ENCODE measurements at regions not wholly inside any gene's neighbourhood (a gene's known extent, or its start where the extent isn't known, plus 50 kb on each side); places are given as distances from the start of the nearest gene placed in this dataset.
"Not testable (repeated sequence)": the region's sequence is repeated elsewhere in the genome, so short reads cannot be mapped to it uniquely, and the experiment has no call there.

DNA sequence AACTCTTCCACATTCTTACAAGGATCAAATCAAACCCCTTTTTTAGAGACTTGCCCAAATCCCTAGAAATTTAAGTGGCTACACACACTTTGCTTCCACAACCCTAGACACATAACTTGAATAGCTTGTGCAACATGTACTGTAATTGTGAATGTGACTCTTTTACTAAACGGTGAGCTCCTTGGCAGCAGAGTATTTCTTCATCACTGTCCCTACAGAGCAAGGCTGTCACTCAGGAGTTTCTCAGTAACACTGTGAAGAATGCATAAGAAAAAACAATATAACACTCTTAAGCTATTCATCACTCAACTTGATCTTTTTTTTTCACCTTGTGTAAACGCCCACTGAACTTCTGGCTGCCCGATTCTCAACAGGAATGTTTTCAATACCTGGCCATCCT, 53.8 kb upstream of the ADAMTS18 start:
- DNase-seq, result no peak

DNA sequence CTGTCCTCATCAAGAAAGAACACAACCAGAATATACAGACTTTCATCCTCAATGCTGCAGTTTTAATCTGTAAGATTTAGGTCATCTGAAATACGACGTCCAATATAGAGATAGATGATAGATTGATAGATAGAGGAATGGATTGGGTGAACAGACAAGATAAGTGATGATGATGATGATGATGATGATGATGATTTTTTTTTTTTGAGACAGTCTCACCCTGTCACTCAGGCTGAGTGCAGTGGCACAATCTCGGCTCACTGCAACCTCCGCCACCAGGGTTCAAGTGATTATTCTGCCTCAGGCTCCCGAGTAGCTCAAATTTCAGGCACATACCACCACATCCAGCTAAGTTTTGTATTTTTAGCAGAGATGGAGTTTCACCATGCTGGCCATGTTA, 56.3 kb upstream of the ADAMTS18 start:
- no peak for DNase-seq

- no peak for DNase-seq
Measured at GRCh38 chr16:77496934-77497333, 62.1 kb upstream of the ADAMTS18 start.

DNA sequence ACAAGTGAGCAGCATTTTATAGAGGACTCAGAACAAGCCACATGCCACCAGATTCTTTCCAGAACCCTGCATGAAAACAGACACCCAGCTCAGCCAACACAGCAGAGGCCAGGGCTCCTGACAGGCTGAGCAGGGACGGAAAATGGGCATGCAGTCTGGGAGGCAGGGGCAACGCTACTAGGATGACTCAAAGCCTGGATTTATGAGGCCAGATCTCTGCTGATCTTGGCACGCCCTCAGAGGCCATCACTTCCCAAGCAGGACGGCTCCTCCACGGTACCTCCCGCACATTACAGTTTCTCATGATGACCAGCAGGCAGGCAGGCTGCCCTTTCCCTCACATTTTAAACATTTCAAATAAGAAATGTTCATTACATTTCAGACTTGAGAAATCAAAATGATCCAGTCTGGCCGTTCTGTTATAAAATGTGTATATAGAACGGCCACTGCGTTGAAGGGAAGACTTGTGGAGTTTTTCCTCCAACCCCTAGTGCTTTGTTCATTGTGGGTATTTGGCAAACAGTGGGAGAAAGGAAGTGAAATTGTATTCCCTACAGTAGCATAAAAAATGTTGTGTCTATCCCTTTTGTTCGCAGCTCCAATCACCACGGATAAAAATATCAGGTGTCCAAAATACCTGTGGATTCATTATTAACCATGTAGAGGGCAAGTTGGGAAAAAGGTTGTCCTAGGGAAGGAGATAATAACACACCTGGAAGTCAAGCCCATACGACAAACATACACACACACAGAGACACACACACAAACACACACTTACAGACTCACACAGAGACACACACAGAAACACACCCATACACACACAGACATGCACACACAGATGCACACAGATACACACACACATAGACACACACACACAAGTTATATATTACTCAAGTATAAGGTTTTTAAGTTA, 64.8 kb upstream of the ADAMTS18 start:
- DNase-seq, result peak; percentile 27

GRCh38 chr16:77500286-77500598, 65.4 kb upstream of the ADAMTS18 start:
- no peak for DNase-seq

GRCh38 chr16:77500934-77501664, 66.3 kb upstream of the ADAMTS18 start:
- no peak for DNase-seq

DNA sequence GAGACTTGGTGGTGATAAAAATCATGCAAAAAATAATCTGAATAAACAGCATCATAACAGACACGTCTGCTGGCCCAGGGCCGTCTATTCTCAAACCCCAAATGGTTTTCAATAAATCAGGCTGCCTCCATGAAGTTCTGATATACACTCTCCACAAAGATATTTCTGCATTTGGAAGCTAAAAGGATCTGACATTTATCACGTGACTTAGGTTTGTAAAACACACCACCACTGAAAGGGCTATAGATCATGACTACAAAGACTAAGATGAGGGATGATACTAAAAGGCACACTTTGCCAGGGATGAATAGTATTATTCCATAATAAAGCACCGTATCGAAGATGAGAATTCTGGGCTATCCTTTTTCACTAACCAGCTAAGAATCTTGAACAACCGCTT, 67.6 kb upstream of the ADAMTS18 start:
- no peak for DNase-seq

GRCh38 chr16:77506492-77506891, 71.7 kb upstream of the ADAMTS18 start:
- DNase-seq, result not testable (repeated sequence)

DNA sequence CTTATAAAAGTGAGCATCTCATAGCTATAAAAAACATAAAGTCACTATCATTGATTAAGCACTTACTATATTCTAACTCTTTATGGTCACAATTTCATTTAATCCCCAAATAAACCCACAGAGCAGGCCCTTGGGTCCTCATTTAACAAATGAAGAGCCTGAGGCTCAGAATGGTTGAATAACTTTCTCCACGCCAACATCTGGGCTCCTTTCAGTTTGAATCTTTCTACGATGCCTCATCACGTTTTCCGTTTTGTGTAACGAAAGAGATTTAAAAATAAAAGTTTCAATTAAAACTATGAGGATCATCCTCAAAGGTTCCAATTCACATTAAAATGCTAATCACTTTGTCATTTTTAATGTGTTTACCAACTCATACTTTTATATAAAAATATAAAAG, 74.2 kb upstream of the ADAMTS18 start:
- no peak for DNase-seq

GRCh38 chr16:77509796-77510195, 75.0 kb upstream of the ADAMTS18 start:
- DNase-seq, result no peak

DNA sequence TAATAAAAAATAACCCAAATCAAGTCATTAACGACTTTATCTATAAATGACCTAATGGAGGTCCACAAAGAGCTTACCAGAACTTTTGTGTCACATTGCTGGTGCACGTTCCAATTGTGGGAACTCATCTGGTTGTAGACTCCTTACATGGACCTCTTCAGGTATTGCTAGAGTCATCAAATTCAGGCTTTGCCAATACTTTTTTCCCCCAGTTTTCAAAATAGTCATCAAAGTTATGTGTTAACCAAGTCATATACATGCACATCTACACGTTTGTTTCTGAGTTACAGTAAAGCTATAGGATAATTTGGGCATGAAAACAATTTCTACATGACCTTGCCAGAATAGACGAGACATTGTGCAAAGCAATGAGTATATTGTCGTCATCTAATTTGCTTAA, 76.2 kb upstream of the ADAMTS18 start:
- no peak for DNase-seq

GRCh38 chr16:77514500-77515220, 79.8 kb upstream of the ADAMTS18 start:
- DNase-seq, result no peak

GRCh38 chr16:77525226-77525625, 90.4 kb upstream of the ADAMTS18 start:
- not testable (repeated sequence) for DNase-seq

DNA sequence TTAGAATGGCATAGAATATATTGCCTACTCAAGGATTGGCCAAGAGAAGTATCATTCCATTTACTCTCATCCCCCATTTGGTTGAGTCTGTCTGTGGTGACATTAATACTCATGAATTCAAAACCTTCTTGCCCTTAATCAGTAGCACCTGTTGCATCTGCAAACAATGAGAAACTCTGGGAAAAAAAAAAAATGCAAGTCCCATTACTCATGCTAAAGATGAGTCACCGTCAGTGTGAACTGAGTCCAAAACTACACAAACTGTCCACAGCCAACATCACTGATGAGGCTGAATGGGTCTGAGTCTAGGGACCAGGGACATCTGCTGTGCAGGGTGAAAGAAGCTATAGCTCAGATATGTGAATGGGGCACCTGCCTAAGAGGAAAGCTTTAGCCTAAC, 96.9 kb upstream of the ADAMTS18 start:
- no peak for DNase-seq

DNA sequence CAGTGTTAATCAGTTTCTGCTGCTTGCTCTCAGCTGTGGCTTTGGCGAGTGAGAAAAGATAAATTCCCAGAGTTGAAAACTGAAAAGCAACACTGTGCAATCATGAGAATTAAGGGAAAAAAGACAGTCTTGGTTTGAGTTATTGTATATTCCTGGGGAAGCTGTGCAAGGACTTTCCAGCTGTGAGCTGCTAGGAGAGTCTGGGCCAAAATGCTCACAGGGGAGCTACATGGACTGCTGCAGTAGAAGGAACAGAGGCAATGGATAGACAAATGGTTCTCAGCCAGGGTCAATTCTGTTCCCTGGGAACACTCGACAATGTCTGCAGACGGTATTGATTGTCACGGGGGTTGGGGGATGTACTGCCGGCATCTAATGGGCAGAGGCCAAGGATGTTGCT, 102.0 kb upstream of the ADAMTS18 start:
- DNase-seq, result no peak

- DNase-seq, result no peak
Measured at GRCh38 chr16:77539421-77540034, 104.7 kb upstream of the ADAMTS18 start.

GRCh38 chr16:77540646-77541045, 105.8 kb upstream of the ADAMTS18 start:
- DNase-seq, result no peak

- DNase-seq, result no peak
Measured at GRCh38 chr16:77541165-77541564, 106.3 kb upstream of the ADAMTS18 start.

GRCh38 chr16:77548151-77548550, 113.3 kb upstream of the ADAMTS18 start:
- DNase-seq, result no peak

DNA sequence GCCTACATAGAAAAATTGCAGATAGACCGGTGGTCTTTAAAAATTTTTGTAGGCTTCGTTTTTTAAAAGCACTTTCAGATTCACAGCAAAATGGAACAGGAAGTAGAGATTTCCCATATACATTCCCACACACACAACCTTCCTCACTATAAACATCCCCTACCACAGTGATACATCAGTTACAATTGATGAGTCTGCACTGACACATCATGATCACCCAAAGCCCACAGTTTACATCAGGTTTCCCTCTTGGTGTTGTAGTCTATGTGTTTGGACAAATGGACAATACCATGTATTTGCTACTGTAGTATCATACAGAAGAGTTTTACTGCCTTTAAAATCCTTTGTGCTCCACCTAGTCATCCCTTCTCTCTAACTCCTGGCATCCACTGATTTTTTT, 113.9 kb upstream of the ADAMTS18 start:
- no peak for DNase-seq

DNA sequence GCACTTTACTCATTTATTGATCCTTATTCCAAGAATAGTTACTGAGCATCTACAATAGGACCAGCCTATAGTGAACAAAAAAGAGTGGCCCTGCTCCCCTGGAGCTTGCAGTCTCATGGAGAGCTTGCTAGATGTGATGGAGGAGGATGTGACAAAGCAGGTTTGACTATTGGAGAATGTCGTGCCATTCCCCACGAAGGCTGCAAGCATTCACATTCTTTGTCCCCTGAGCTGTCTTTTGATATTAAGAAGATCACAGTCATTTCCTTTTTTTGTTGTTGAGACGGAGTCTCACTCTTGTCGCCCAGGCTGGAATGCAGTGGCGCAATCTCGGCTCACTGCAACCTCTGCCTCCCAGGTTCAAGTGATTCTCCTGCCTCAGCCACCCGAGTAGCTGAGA, 115.0 kb upstream of the ADAMTS18 start:
- DNase-seq, result no peak

- no peak for DNase-seq
Measured at GRCh38 chr16:77551357-77551756, 116.5 kb upstream of the ADAMTS18 start.

- DNase-seq, result no peak
Measured at GRCh38 chr16:77553130-77553529, 118.3 kb upstream of the ADAMTS18 start.

All from T1000 (cell line).